ENCODE measurements at regions not wholly inside any gene's neighbourhood (a gene's known extent, or its start where the extent isn't known, plus 50 kb on each side); places are given as distances from the start of the nearest gene placed in this dataset.
"Not testable (repeated sequence)": the region's sequence is repeated elsewhere in the genome, so short reads cannot be mapped to it uniquely, and the experiment has no call there.

- no peak for DNase-seq
These were observed 356.4 kb upstream of the PKN2 start for GRCh38 chr1:88327391-88328267.

DNA sequence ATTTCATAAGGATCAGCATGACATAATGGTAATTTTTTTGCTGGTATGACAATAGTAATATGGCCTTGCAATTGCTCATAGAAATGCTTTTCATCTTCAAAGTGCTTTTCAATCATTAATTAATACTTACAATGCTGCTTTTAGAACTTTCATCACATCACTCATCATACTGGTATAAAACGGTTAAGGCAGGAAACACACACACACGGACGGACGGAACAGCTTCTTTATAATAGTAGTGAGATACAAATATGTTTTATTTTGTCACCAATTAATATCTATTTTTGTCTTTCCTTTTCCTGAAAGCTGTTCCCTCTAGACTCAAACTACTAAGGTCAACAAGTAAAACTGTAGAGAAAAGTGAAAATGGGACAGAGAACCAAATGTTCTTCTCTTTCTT lies 353.9 kb upstream of the PKN2 start:
- no peak for DNase-seq

DNA sequence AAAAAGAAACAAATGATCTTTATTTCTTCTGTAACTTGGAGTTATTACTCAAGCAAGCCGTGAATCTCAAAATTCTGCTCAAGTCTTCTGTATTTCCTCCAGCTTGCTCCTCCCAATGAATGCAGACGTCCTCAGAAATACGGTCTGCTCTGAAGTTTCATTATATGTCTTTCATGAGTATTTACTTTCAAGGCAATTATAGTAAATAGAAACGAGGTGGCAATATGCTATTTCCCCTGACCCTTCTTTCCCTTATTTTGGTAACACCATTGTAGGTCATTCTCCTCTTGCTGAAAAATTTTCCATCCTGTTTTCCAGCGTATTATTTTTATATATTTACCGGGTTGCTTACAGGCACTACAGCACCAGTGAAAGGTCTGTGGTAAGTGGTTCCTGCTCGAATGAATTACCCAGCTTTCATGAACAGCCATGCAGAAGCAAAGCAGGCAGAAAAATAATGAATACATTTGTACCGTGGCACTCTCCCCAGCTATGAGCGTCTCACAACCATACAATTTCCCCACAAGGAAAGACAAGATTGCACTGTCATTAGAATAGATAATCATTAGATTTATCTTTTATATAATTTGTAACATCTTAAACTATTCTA lies 350.9 kb upstream of the PKN2 start:
- no peak for DNase-seq

DNA sequence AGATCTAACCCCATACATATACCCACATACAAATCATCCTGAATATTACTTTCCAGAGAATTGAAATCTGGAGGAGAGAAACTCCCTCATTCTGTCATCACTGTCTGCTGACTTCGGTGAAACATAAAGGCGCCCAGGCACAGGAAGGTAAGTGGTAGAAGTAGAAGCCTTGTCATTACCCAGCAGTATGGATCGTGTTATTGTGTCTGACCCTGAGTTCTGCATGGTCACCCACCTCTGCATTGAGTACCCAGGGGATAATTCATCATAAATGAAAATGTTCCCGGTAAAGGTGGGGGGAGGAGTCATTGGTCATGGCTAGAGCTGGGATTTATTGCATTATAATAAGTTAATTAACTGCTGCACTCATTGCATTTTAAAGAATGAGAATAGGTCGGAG lies 342.6 kb upstream of the PKN2 start:
- no peak for DNase-seq

DNA sequence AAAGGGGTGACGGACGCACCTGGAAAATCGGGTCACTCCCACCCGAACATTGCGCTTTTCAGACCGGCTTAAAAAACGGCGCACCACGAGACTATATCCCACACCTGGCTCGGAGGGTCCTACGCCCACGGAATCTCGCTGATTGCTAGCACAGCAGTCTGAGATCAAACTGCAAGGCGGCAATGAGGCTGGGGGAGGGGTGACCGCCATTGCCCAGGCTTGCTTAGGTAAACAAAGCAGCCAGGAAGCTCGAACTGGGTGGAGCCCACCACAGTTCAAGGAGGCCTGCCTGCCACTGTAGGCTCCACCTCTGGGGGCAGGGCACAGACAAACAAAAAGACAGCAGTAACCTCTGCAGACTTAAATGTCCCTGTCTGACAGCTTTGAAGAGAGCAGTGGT lies 342.0 kb upstream of the PKN2 start:
- DNase-seq = not testable (repeated sequence)

DNA sequence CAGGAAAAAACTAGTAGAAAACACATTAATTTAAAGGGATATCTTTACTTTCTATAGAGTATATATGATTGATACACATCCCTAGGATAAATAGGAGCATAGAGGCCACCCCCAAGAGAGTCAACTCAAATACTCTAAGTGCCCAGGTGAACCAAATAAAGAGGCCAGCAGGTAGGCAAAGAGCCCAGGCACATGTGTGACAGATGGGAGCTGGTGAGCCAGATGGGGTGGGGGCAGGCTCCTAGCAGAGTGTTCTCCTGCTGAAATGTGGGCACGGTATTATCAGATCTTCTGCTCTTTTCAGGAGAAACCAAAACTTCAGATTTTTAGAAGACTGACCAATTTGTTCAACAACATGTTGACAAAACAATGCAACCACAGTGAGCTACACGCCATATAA lies 333.4 kb upstream of the PKN2 start:
- no peak for DNase-seq

DNA sequence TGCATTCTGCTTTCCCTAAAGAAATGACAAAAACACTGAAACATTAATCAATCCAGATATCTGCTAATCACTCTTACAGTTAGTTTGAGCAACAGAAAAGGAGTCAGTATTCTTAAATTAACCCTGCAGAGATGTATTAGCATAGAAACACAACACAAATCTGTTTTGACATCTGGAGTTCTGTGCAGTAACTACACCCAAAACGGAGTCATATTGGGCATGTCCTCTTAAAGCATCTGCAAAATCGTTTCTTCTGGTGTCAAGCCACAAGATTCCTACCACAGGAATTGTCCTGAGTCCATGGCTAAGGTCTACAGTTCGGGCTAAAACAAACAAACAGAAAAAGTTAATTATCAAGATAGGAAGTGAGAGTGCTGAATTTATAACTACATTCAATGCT lies 332.1 kb upstream of the PKN2 start:
- DNase-seq = no peak

DNA sequence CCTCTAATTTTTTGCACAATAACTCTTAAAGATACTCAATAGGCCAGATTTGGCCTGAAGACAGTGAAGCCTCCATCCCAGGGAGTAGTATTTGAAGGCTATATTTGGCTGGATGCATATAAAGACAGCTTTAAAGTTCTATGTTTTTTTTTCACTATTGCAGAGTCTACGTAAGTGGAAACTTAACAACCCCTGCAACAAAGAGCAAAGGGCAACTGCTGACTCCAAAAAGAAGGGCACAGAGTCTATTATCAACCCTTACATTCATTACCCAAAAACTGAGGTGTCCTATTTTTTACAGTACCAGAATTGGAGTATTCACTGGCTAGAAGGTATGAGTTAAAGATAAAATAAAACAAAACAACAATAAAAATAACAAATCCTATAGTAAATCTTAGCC lies 329.8 kb upstream of the PKN2 start:
- DNase-seq = no peak

- DNase-seq = no peak
These were observed 326.3 kb upstream of the PKN2 start for GRCh38 chr1:88357729-88358128.

GRCh38 chr1:88371436-88372023 lies 312.5 kb upstream of the PKN2 start:
- no peak for DNase-seq

DNA sequence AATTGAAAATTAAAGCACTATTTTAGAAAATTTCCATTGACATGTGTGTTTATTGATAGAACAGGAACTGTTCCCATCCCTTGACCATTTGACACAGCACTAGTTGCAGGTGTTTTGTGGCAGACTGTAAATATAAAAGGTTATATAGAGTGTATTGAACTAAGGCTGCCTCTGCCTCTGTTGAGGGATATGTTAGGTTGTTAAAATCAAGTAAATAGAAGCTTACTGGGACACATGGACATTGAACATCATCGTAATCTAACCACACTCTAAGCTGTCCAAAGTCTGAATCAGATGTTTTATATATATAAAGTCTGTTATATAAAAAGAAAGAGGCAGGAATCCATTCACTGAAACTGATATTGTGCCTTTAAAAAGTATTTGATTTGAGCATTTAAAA lies 308.1 kb upstream of the PKN2 start:
- DNase-seq = no peak

DNA sequence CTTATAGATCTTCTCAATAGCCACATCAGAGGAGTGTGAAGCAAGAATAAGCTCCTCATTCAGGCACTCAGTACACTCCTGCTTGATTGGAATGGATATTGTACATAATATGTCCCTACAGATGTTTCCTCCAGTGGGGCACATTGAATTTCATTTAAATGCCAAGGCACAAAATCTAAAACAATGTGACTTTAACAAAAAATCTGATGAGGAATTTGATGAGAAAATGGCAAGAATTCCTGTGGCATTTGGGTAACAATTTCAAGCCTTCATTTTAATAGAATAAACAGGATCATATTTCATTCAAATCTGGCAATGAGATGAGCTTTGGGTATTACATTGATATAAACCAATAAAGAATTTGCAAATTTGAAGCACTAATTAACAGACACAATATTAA lies 307.7 kb upstream of the PKN2 start:
- no peak for DNase-seq

DNA sequence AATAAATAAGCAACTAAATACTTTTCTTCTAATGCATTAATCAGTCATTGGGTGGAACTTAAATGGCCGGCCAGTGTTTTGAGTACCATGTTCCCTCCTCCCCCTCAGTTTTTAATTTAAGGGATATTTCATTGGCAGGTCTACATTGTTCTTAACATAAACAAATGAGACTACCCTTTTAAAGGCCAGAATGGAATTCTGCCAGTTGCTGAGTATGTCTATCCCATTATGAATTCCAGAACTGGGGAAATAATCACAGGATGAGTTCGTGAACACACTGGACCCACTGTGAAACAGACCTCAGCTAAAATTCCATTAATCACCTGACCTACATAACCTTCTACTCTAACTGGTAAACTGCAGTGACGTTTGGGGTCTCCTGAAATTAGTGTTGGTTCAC lies 305.5 kb upstream of the PKN2 start:
- DNase-seq = no peak

DNA sequence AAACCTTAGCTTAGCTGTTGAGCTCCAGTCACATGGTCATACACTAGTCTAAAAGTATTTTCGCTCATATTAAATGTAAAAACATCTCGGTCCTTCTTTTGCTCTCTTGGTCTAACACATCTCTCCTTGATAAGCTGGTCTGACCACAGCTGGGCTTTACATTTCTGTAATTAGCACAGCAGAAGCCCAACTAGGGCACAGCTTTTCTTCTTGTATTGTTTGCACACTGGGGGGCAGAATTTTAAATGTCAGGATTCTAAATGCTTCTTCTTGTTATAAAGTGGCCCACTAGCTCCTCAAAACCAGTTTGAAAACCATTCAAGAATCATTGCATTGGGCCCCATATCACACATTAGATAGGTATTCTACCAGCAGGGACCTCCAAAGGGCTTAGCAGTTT lies 289.1 kb upstream of the PKN2 start:
- no peak for DNase-seq

- DNase-seq = no peak
These were observed 285.7 kb upstream of the PKN2 start for GRCh38 chr1:88398338-88398737.

GRCh38 chr1:88399690-88400089 lies 284.4 kb upstream of the PKN2 start:
- DNase-seq = no peak

DNA sequence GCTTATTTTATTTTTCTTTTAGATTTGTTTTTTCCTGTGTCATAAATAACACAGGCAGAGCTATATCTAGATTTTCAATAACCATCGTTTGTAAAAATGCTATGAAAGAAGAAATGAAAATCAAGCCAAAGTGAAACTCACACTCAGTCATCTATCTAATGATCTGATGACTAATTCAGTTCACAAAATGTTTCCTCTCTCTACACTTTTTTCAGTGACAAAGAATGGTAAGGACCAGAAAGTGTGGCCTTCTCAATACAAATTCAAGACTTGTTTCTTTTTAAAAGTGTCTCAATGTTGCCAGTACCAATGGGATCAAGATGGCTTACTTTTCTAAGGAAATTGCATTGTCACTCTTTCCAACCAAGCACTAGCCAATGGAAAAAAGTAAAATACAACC lies 282.8 kb upstream of the PKN2 start:
- no peak for DNase-seq

DNA sequence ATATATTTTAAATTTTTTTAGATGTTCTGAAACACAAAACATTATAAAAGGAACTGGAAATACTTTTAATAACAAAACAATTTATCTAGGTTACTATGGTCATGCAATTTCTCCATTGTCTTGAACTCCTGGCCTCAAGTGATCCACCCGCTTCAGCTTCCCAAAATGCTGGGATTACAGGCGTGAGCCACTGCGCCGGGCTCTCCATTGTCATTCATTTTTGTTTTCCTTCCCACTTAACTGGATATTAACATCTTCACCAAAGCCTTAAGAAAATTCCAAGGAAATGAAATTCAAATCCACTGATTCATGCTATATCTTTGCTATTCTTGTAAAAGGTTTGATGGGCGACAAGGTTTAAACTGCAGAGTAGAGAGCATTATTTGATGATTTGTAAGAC lies 279.5 kb upstream of the PKN2 start:
- DNase-seq = no peak

GRCh38 chr1:88407248-88407647 lies 276.8 kb upstream of the PKN2 start:
- no peak for DNase-seq

- no peak for DNase-seq
These were observed 262.1 kb upstream of the PKN2 start for GRCh38 chr1:88421997-88422396.

DNA sequence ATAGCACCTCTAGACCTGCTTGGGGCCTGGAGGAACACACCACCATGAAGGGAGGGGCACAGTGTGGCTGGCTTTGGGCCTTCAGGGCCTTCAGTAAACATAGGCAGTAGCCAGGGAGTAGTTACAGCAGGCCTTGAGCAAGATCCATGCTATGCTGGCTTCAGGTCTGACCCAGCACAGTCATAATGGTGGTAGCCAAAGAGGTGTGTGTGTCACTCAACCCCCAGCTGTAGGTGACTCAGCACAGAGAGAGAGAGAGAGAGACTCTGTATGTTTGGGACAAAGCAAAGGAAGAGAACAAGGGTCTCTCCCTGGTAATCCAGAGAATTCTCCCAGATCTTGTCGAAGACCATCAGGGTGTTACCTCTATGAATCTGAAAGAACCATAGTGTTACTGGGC lies 250.5 kb upstream of the PKN2 start:
- no peak for DNase-seq

DNA sequence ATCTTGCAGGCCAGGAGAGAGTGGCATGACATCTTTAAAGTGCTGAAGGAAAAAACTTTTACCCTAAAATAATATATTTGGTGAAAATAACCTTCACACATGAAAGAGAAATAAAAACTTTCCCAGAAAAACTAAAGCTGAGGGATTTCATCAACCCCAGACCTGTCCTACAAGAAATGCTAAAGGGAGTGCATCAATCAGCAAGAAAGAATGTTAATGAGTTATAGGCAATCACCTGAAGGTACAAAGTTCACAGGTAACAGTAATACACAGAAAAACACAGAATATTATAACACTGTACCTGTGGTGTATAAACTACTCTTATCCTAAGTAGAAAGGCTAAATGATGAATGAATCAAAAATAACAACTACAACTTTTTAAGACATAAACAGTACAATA lies 249.2 kb upstream of the PKN2 start:
- DNase-seq = no peak

DNA sequence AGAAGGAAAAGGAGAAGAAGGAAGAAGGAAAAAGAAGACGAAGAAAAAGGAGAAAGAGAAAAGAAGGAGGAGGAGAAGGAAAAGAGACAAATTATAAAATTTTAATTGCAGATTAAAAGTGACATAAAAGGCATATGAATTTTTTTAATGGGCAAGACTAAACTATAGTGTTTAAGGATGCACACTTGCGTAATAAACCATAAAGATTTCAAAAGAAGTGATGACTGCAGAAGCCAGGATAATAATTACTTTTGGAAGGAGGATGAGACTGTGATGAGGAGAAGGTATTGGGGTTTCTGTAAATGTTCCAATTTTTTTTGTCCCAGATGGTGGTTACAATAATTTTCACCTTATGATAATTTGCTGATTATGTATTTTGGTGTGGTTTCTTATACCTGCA lies 243.1 kb upstream of the PKN2 start:
- DNase-seq = no peak

DNA sequence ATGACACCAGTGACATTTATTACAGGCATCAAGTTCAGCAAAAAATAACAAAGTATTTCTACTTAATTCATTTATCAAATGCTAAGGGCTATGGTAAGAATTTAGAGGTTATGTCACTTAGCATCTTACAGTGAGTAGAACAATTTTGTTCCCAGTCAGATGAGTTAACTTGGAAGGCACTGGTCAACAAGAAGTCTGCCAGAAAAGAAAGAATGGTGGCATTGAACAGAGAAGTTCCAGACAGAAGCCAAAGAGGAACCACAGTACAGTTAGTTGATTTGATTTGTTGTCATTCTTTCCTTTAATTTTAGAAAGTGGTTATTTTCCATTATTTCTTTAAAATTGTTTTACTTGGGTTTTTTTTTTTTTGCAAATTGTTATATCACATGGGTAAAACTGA lies 232.2 kb upstream of the PKN2 start:
- no peak for DNase-seq

- no peak for DNase-seq
These were observed 230.8 kb upstream of the PKN2 start for GRCh38 chr1:88453295-88453694.

Data from GOT3 (cell line).